ENCODE measurements at regions not wholly inside any gene's neighbourhood (a gene's known extent, or its start where the extent isn't known, plus 50 kb on each side); places are given as distances from the start of the nearest gene placed in this dataset.

DNA sequence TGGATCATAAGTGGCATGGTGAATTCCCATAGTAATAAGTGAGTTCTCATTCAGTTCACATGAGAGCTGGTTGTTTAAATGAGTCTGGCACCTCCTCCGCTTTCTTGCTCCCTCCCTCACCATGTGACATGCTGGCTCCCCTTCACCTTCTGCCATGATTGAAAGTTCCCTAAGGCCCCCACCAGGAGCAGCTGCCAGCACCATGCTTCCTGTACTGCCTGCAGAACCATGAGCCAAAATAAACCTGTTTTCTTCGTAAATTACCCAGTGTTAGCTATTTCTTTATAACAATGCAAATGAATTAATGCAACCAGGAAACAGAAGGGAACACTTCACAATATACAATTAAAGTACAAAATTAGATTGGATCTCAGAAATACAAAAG, 257.0 kb downstream of the MREG start:
- no peak overlapping the region for H3K4me3 ChIP-seq (ENCODE audit: low read depth, low read length)
- TF ChIP-seq, protein P1, sequence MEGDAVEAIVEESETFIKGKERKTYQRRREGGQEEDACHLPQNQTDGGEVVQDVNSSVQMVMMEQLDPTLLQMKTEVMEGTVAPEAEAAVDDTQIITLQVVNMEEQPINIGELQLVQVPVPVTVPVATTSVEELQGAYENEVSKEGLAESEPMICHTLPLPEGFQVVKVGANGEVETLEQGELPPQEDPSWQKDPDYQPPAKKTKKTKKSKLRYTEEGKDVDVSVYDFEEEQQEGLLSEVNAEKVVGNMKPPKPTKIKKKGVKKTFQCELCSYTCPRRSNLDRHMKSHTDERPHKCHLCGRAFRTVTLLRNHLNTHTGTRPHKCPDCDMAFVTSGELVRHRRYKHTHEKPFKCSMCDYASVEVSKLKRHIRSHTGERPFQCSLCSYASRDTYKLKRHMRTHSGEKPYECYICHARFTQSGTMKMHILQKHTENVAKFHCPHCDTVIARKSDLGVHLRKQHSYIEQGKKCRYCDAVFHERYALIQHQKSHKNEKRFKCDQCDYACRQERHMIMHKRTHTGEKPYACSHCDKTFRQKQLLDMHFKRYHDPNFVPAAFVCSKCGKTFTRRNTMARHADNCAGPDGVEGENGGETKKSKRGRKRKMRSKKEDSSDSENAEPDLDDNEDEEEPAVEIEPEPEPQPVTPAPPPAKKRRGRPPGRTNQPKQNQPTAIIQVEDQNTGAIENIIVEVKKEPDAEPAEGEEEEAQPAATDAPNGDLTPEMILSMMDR (IDR thresholded peaks at IDR 0.05; ENCODE audit: low read depth, low read length): no peak

DNA sequence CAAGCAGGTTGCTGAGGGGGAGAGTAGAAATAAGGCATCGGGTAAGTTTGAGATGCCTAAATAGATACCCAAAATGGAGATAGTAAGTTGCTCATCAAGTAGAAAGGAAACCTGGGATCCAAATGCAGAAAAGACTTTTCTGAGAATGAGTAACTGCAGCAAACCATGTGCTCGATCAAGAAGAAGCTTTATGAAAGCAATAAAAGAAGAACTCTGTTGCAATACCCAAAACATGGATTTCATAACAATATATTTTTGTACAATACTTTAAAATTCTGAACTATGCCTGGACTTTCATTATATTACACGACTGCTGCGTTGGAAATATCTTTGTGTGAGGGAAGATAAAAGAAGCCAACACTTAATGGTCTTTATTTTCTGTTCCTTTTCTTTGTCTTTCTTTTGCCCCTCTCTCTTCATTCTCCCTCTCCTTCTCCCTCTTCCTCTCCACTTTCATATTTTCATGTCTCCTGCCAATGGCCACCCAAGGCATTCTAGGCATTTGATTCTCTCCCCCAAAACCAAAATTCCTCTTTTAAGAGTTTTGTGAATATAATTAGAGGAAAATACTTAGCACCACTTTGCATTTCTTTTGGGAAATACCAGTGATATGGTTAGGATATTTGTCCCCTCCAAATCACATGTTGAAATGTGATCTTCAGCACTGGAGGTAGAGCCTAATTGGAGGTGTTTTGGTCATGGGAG, 257.6 kb downstream of the MREG start:
- TF ChIP-seq, protein P1 (IDR thresholded peaks at IDR 0.05; ENCODE audit: low read depth, low read length): no peak
- H3K4me3 ChIP-seq (ENCODE audit: low read depth, low read length): no peak overlapping the region

DNA sequence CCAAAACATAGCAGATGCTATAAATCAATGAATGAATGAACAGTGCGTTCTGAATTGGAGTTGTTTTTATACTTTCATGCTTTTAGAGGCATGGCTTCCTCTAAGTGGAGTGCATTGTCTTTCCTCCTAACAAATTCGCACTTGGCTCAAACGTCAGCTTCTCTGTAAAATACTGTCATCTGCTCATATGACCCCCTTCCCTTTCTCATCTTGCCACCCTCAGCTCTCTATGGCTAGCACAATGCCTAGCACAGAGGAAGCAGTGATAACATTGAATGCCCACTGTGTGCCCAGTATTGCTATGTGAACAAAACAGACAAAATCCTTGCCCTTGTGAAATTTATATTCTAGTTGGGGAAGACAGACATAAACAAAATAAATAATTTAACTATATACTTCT, 258.8 kb downstream of the MREG start:
- no peak overlapping the region for H3K4me3 ChIP-seq (ENCODE audit: low read depth, low read length)

DNA sequence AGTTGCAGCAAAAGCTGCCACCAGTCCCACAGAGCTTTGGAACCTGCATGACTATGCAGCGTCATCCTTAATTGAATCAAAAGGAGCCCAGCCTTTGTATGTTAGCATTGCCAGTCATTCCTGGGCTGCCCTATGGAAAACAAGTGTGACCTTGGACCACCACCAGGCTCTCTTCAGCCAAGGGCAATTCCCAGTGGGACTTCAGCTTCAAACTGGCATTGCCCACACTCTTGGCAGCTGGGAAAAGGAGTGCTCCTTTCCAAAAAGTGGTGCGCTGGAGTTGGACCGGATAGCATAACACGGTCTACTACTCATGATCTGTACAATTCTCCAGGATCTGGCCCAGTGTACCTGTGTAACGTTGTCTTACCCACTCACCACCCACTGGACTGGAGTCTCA, 259.5 kb downstream of the MREG start:
- H3K4me3 ChIP-seq (ENCODE audit: low read depth, low read length): no peak overlapping the region
- TF ChIP-seq, protein P1 (IDR thresholded peaks at IDR 0.05; ENCODE audit: low read depth, low read length): no peak

More for the DNA sequence above, 258.8 kb downstream of the MREG start:
- TF ChIP-seq, protein P1 (IDR thresholded peaks at IDR 0.05; ENCODE audit: low read depth, low read length): no peak

DNA sequence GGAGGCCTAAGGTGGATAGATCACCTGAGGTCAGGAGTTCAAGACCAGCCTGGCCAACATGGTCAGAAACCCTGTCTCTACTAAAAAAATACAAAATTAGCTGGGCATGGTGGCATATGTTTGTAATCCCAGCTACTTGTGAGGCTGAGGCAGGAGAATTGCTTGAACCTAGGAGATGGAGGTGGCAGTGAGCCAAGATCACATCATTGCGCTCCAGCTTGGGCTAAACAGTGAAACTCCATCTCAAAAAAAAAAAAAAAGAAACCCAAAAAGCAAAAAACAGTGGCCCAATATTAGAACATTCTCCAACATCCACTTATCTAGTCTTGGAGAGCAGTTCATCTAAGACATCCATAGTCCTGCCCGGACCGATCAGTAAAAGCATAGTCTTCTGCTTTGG, 260.4 kb downstream of the MREG start:
- H3K4me3 ChIP-seq (ENCODE audit: low read depth, low read length): no peak overlapping the region
- TF ChIP-seq, protein P1 (IDR thresholded peaks at IDR 0.05; ENCODE audit: low read depth, low read length): no peak

DNA sequence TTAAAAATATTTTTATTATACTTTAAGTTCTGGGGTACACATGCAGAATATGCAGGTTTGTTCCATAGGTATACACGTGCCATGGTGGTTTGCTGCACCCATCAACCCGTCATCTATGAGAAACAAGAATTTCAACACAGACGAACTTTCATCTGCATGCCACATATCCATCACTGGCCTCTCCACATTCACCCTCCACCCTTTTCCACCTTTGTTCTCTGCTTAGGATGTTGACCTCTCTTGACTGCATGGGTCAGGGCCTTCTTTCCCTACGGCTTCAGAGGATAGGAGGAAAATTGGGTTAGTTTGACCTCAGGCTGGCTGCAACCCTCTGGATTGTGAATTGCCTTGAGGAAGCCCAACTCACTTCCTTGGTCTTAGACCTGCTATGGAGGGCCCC, 260.9 kb downstream of the MREG start:
- no peak overlapping the region for H3K4me3 ChIP-seq (ENCODE audit: low read depth, low read length)
- TF ChIP-seq, protein P1 (IDR thresholded peaks at IDR 0.05; ENCODE audit: low read depth, low read length): no peak

DNA sequence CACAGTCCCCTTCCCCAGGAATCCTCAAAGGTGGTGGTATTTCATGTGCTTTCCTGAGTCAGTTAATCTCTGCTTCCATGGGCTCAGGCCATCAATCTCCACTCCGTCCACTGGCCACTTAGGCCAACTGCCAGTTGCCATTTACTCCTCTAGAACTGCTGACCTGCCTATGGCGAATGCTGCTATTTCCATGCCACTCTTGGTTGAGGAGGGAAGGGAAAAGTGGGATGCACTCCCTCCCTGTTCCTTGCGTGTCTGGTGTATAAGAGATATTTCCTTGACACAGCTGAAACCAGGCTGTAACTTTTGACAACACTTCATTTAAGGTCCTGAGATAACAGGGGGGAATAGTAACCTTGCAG, 261.5 kb downstream of the MREG start:
- no peak overlapping the region for H3K4me3 ChIP-seq (ENCODE audit: low read depth, low read length)
- TF ChIP-seq, protein P1 (IDR thresholded peaks at IDR 0.05; ENCODE audit: low read depth, low read length): no peak

Measured in WI38 (cell line).